ENCODE measurements at regions not wholly inside any gene's neighbourhood (a gene's known extent, or its start where the extent isn't known, plus 50 kb on each side); places are given as distances from the start of the nearest gene placed in this dataset.

GRCh38 chr18:2213905-2214304 lies 357.4 kb downstream of the METTL4 start:
- no peak overlapping the region for H3K4me3 ChIP-seq (ENCODE audit: low read depth, low read length)
- DNase-seq (ENCODE audit: low read depth), result no peak
- TF ChIP-seq CTCF (IDR thresholded peaks at IDR 0.05; ENCODE audit: low read depth, low read length, missing control alignments), result no peak

GRCh38 chr18:2217356-2217755 lies 353.9 kb downstream of the METTL4 start:
- DNase-seq (ENCODE audit: low read depth), result no peak
- TF ChIP-seq CTCF (IDR thresholded peaks at IDR 0.05; ENCODE audit: low read depth, low read length, missing control alignments), result no peak
- H3K4me3 ChIP-seq (ENCODE audit: low read depth, low read length), result no peak overlapping the region

GRCh38 chr18:2218101-2218500 lies 353.2 kb downstream of the METTL4 start:
- TF ChIP-seq CTCF (IDR thresholded peaks at IDR 0.05; ENCODE audit: low read depth, low read length, missing control alignments), result no peak
- H3K4me3 ChIP-seq (ENCODE audit: low read depth, low read length), result no peak overlapping the region
- no peak for DNase-seq (ENCODE audit: low read depth)

GRCh38 chr18:2219706-2220105 lies 351.6 kb downstream of the METTL4 start:
- no peak for DNase-seq (ENCODE audit: low read depth)
- TF ChIP-seq CTCF (IDR thresholded peaks at IDR 0.05; ENCODE audit: low read depth, low read length, missing control alignments), result no peak
- H3K4me3 ChIP-seq (ENCODE audit: low read depth, low read length), result no peak overlapping the region

- H3K4me3 ChIP-seq (ENCODE audit: low read depth, low read length), result no peak overlapping the region
- TF ChIP-seq CTCF (IDR thresholded peaks at IDR 0.05; ENCODE audit: low read depth, low read length, missing control alignments), result no peak
- DNase-seq (ENCODE audit: low read depth), result no peak
Measured at GRCh38 chr18:2222270-2223185, 348.8 kb downstream of the METTL4 start.

GRCh38 chr18:2223449-2223848 lies 347.9 kb downstream of the METTL4 start:
- TF ChIP-seq CTCF (IDR thresholded peaks at IDR 0.05; ENCODE audit: low read depth, low read length, missing control alignments), result no peak
- DNase-seq (ENCODE audit: low read depth), result no peak
- no peak overlapping the region for H3K4me3 ChIP-seq (ENCODE audit: low read depth, low read length)

GRCh38 chr18:2223849-2224248 lies 347.5 kb downstream of the METTL4 start:
- no peak for DNase-seq (ENCODE audit: low read depth)
- H3K4me3 ChIP-seq (ENCODE audit: low read depth, low read length), result no peak overlapping the region
- peak; percentile 28 for TF ChIP-seq CTCF (IDR thresholded peaks at IDR 0.05; ENCODE audit: low read depth, low read length, missing control alignments)

All from GM12864 (cell line).